WTC11 (cell line): ENCODE measurements at regions not wholly inside any gene's neighbourhood (a gene's known extent, or its start where the extent isn't known, plus 50 kb on each side); places are given as distances from the start of the nearest gene placed in this dataset.

Experiments
- ATAC-seq: fragments of 200-7000 bp; cut with Tn5 transposase; 2 replicates; pipeline ENCODE4 v1.10.0; 2021; ENCODE audit warnings: mild to moderate bottlenecking, moderate library complexity
- CTCF ChIA-PET: fragments of 300-600 bp; sonication (Branson Sonifier 250); formaldehyde crosslinking; loops from one replicate; lab custom pipeline; 2021; ENCODE audit warnings: antibody characterized with exemption; lab: Charles Lee
- POLR2A ChIA-PET: fragments of 350-600 bp; sonication (Branson Sonifier 250); formaldehyde crosslinking; loops from one replicate; lab custom pipeline; 2021; ENCODE audit warnings: antibody characterized with exemption; lab: Charles Lee
- DNase-seq: peaks from one replicate; pipeline ENCODE4 v3.0.0; 2021; ENCODE audit warnings: low spot score
- H3K27ac Mint-ChIP-seq: 2 replicates; pipeline ENCODE4 v1.8.0; 2021; ENCODE audit warnings: mixed read lengths
- H3K27me3 Mint-ChIP-seq: 2 replicates; pipeline ENCODE4 v1.8.0; 2021; ENCODE audit warnings: low read depth, mild to moderate bottlenecking, moderate library complexity, mixed read lengths
- H3K36me3 Mint-ChIP-seq: 2 replicates; pipeline ENCODE4 v1.8.0; 2021; ENCODE audit warnings: mixed read lengths
- H3K4me1 Mint-ChIP-seq: 2 replicates; pipeline ENCODE4 v1.8.0; 2022; ENCODE audit warnings: mixed read lengths
- H3K4me3 Mint-ChIP-seq: 2 replicates; pipeline ENCODE4 v1.8.0; 2021; ENCODE audit warnings: mild to moderate bottlenecking, moderate library complexity, mixed read lengths
- H3K9me3 Mint-ChIP-seq: 2 replicates; pipeline ENCODE4 v1.8.0; 2021; ENCODE audit warnings: mixed read lengths
- AFF4 ChIP-seq: sonication (generic); formaldehyde crosslinking; IDR thresholded peaks from 2 replicates; pipeline ENCODE4 v1.8.1; 2023; ENCODE audit warnings: mild to moderate bottlenecking, missing genetic modification reagents, borderline replicate concordance
- GTF2I ChIP-seq: fragments of 250-450 bp; sonication (Bioruptor Pico); conservative IDR thresholded peaks from 2 replicates; pipeline ENCODE4 v1.4.0; 2021; ENCODE audit warnings: mild to moderate bottlenecking
- MYBL2 ChIP-seq: sonication (generic); formaldehyde crosslinking; IDR thresholded peaks from 2 replicates; pipeline ENCODE4 v1.8.1; 2023; ENCODE audit warnings: mild to moderate bottlenecking, moderate library complexity, missing genetic modification reagents
- NR1H2 ChIP-seq: sonication (generic); formaldehyde crosslinking; IDR thresholded peaks from 2 replicates; pipeline ENCODE4 v1.9.0; 2021; ENCODE audit warnings: mild to moderate bottlenecking, moderate library complexity, missing genetic modification reagents
- NR3C1 ChIP-seq: sonication (generic); formaldehyde crosslinking; conservative IDR thresholded peaks from 2 replicates; pipeline ENCODE4 v1.8.1; 2023; ENCODE audit warnings: low read depth, mild to moderate bottlenecking, missing genetic modification reagents
- SMAD4 ChIP-seq: sonication (generic); formaldehyde crosslinking; IDR thresholded peaks from 2 replicates; pipeline ENCODE4 v1.8.0; 2022; ENCODE audit warnings: mild to moderate bottlenecking, missing genetic modification reagents
- ZNF232 ChIP-seq: sonication (generic); formaldehyde crosslinking; IDR thresholded peaks from 2 replicates; pipeline ENCODE4 v1.8.0; 2022; ENCODE audit warnings: mild to moderate bottlenecking, missing genetic modification reagents
- ZNF281 ChIP-seq: sonication (generic); formaldehyde crosslinking; IDR thresholded peaks from 2 replicates; pipeline ENCODE4 v1.8.0; 2023; ENCODE audit warnings: mild to moderate bottlenecking, missing genetic modification reagents
- ZNF396 ChIP-seq: fragments of 250-450 bp; sonication (Bioruptor Pico); IDR thresholded peaks from 2 replicates; pipeline ENCODE4 v1.8.0; 2021; ENCODE audit warnings: mild to moderate bottlenecking, moderate library complexity, borderline replicate concordance
- ZNF423 ChIP-seq: fragments of 250-450 bp; sonication (Bioruptor Pico); IDR thresholded peaks from 2 replicates; pipeline ENCODE4 v2.1.2; 2022; ENCODE audit warnings: mild to moderate bottlenecking, moderate library complexity
- ZNF671 ChIP-seq: fragments of 250-450 bp; sonication (Bioruptor Pico); IDR thresholded peaks from 2 replicates; pipeline ENCODE4 v1.8.0; 2021; ENCODE audit warnings: mild to moderate bottlenecking
- TF ChIP-seq, protein P1 (sequence below): sonication (generic); formaldehyde crosslinking; IDR thresholded peaks from 2 replicates; pipeline ENCODE4 v1.8.1; 2023; ENCODE audit warnings: mild to moderate bottlenecking, missing genetic modification reagents
- TF ChIP-seq, protein P2 (sequence below): sonication (generic); formaldehyde crosslinking; IDR thresholded peaks from 2 replicates; pipeline ENCODE4 v1.8.1; 2023; ENCODE audit warnings: mild to moderate bottlenecking, moderate library complexity, missing genetic modification reagents

GRCh38 chr13:81597101-81597500 lies 1256.2 kb upstream of the SPRY2 start (continued):
- no peak for TF ChIP-seq ZNF396
- no peak for TF ChIP-seq SMAD4 (CRISPR knock-in tag)
- no peak for TF ChIP-seq NR3C1
- no peak for TF ChIP-seq MYBL2 (CRISPR knock-in tag)
- no peak for TF ChIP-seq ZNF232 (CRISPR knock-in tag)
- no peak for TF ChIP-seq ZNF423
- TF ChIP-seq NR1H2 (CRISPR knock-in tag) = no peak

DNA sequence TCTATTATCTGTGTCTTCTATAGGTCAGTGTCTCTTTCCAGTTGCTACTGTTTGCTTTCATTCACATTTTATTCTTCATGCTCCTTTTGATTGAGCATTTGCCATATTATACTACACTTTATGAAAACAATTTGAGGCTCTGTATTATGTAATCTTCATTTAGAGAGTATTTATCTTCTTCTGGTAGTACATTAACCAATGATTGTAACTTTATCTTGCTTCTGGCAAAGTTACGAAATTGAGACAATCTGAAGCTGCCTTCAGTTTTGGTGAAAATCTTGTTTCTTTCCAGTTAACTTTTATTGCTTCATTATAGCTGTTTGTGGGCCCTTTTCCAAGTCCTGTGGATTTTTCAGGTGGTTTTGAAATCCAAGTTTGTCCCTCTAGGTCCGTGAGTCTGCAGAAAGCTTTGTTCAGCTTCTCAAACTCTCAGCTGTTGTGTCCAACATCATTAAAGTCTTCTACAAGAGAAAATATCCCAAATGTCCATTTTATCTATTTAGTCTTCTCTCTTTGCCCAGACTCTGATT lies 1255.4 kb upstream of the SPRY2 start:
- H3K27me3 Mint-ChIP-seq = no peaks in the 10 kb centered on the region
- ChIA-PET CTCF (no interaction called here), POLR2A (interaction anchor here (0.6 kb wide), 1 partner anchor 25 kb away, joined by 3 read pairs; no protein-coding TSS in a partner anchor)
- no peak for ATAC-seq
- DNase-seq = no peak
- no peak overlapping the region for H3K4me3 Mint-ChIP-seq
- no peak for TF ChIP-seq GTF2I (CRISPR knock-in tag)
- TF ChIP-seq AFF4 (CRISPR knock-in tag) = no peak
- no peak for TF ChIP-seq ZNF281 (CRISPR knock-in tag)
- TF ChIP-seq, all 79 proteins: peak for 0
- no peaks in the 10 kb centered on the region for H3K9me3 Mint-ChIP-seq
- H3K36me3 Mint-ChIP-seq = no peaks in the 10 kb centered on the region
- H3K4me1 Mint-ChIP-seq = peaks cover 7% of the 10 kb centered on the region; the same call in 1 of the 2 replicates
- H3K27ac Mint-ChIP-seq = no peak overlapping the region

- POLR2A ChIA-PET = interaction anchor here (0.6 kb wide), 1 partner anchor 14 kb away, joined by 3 read pairs; no protein-coding TSS in a partner anchor
- Mint-ChIP-seq H3K4me1 (peaks cover 4% of the 10 kb centered on the region; the same call in 1 of the 2 replicates), H3K36me3 (no peaks in the 10 kb centered on the region), H3K9me3 (no peaks in the 10 kb centered on the region), H3K27me3 (no peaks in the 10 kb centered on the region), H3K27ac (no peak overlapping the region), H3K4me3 (no peak overlapping the region)
- CTCF ChIA-PET = no interaction called here
- DNase-seq (no peak), ATAC-seq (no peak)
- TF ChIP-seq, protein P1, sequence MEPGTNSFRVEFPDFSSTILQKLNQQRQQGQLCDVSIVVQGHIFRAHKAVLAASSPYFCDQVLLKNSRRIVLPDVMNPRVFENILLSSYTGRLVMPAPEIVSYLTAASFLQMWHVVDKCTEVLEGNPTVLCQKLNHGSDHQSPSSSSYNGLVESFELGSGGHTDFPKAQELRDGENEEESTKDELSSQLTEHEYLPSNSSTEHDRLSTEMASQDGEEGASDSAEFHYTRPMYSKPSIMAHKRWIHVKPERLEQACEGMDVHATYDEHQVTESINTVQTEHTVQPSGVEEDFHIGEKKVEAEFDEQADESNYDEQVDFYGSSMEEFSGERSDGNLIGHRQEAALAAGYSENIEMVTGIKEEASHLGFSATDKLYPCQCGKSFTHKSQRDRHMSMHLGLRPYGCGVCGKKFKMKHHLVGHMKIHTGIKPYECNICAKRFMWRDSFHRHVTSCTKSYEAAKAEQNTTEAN = no peak
- no peak for TF ChIP-seq ZNF671 (CRISPR knock-in tag)
- TF ChIP-seq, protein P2, sequence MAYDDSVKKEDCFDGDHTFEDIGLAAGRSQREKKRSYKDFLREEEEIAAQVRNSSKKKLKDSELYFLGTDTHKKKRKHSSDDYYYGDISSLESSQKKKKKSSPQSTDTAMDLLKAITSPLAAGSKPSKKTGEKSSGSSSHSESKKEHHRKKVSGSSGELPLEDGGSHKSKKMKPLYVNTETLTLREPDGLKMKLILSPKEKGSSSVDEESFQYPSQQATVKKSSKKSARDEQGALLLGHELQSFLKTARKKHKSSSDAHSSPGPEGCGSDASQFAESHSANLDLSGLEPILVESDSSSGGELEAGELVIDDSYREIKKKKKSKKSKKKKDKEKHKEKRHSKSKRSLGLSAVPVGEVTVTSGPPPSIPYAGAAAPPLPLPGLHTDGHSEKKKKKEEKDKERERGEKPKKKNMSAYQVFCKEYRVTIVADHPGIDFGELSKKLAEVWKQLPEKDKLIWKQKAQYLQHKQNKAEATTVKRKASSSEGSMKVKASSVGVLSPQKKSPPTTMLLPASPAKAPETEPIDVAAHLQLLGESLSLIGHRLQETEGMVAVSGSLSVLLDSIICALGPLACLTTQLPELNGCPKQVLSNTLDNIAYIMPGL = no peak
Measured at GRCh38 chr13:81591528-81592220, 1250.7 kb upstream of the SPRY2 start.
